Erythroblast (primary cell): ENCODE measurements at regions not wholly inside any gene's neighbourhood (a gene's known extent, or its start where the extent isn't known, plus 50 kb on each side); places are given as distances from the start of the nearest gene placed in this dataset.

ENCODE experiments used
- GATA1 ChIP-seq: IDR thresholded peaks from 2 replicates; pipeline ENCODE4 v1.6.1; 2011; ENCODE audit warnings: low read depth, mild to moderate bottlenecking, control low read depth, low read length, moderate library complexity
- POLR2A ChIP-seq: IDR thresholded peaks from 2 replicates; pipeline ENCODE4 v1.6.1; 2011; ENCODE audit warnings: mild to moderate bottlenecking, low read length

- TF ChIP-seq POLR2A (no peak), GATA1 (no peak)
These were observed 193.0 kb upstream of the THRB start for GRCh38 chr3:24687671-24688070.
